Kidney (tissue), 13 donors: ENCODE measurements at regions not wholly inside any gene's neighbourhood (a gene's known extent, or its start where the extent isn't known, plus 50 kb on each side); places are given as distances from the start of the nearest gene placed in this dataset.

ENCODE experiments used
- DNase-seq, 5 donors: peaks; one replicate each; pipeline ENCODE4 v3.0.0-alpha.2; 2013 to 2020
- FAIRE-seq: peaks from 2 replicates; lab custom pipeline; 2012; peaks lifted over from hg19 to GRCh38; lab: Jason Lieb, UNC
- H3K27ac ChIP-seq, 2 donors: one replicate each; pipeline ENCODE4 v1.7.0; 2013; ENCODE audit warnings: low read depth in 2 of 2, low read length in 2 of 2, inconsistent platforms in 1 of 2
- H3K27me3 ChIP-seq: one replicate; pipeline ENCODE4 v1.7.1; 2013; ENCODE audit warnings: low read length, inconsistent platforms; ENCODE audit not compliant: control insufficient read depth, insufficient read depth
- H3K36me3 ChIP-seq, 3 donors: one replicate each; pipeline versions ENCODE4 v1.7.0 to v1.7.1; 2013; ENCODE audit warnings: low read length in 3 of 3, control low read depth in 1 of 3, inconsistent platforms in 1 of 3; ENCODE audit not compliant: insufficient read depth in 3 of 3, control insufficient read depth in 2 of 3
- H3K4me1 ChIP-seq, 3 donors: one replicate each; pipeline versions ENCODE4 v1.7.0 to v1.7.1; 2013; ENCODE audit warnings: low read length in 3 of 3, inconsistent platforms in 1 of 3, low read depth in 1 of 3; ENCODE audit not compliant: control insufficient read depth in 2 of 3, insufficient read depth in 2 of 3
- H3K4me3 ChIP-seq, 3 donors: one replicate each; pipeline versions ENCODE4 v1.7.0 to v1.8.1; 2013; ENCODE audit warnings: low read length in 3 of 3, control low read depth in 1 of 3, inconsistent platforms in 1 of 3
- H3K9ac ChIP-seq, 3 donors: one replicate each; pipeline versions ENCODE4 v1.7.0 to v1.7.1; 2013; ENCODE audit warnings: low read length in 3 of 3, control low read depth in 1 of 3, inconsistent platforms in 1 of 3
- H3K9me3 ChIP-seq, 3 donors: one replicate each; pipeline versions ENCODE4 v1.7.0 to v1.7.1; 2013; ENCODE audit warnings: low read length in 3 of 3, control low read depth in 1 of 3, inconsistent platforms in 1 of 3; ENCODE audit not compliant: control insufficient read depth in 2 of 3, insufficient read depth in 1 of 3
- CTCF ChIP-seq: IDR thresholded peaks from 3 replicates; pipeline ENCODE4 v1.5.1; 2012; ENCODE audit warnings: mild to moderate bottlenecking, moderate library complexity, borderline replicate concordance; ENCODE audit not compliant: insufficient read depth; ENCODE audit errors: extremely low read depth
- intact Hi-C: fragments of 100-400 bp; cut with DNase I; formaldehyde crosslinking; loops from one replicate; pipeline ENCODE4 v1.11.1; 2022
- donor health status: control.
- donor health status: control.
- donor health status: control.
- donor health status: control.
- donor health status: control.
- donor health status: DM: yes; HTN: yes; CAD: no.
- donor health status: Normal renal cell carcinoma (clear cell type).

DNA sequence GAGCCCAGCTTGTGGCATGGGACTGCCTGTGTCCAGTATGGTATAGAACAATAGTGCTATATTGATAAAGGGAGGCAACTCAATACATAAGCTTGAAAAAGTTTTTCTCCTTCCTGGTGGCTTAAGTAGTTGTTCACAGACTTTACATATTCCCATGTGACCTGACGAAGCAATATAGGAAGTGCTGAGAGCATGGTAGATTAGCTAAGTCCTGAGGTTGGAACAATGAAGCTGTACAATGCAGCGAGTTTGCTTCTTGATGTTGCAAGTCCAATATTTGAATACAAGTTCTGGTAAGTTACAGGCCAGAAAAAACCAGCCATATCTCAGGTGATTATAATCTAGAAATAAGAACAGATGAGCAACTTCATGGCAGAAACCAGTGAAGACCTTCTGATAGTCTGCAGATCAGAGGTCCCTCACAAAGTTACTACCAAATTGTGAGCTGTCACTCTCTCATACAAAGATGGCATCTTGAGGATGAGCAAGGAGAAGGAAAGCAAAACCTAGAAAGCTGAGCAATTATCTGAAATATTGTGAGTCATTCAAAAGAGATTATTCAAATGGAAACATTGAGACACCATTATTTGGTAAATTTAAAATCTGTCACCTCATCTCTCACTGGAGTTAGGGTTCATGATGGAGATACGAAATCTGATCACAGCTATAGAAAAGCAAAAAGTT lies 72.9 kb upstream of the BTG1 start:
- no peak overlapping the region for H3K4me3 ChIP-seq
- no peaks in the 10 kb centered on the region for H3K27me3 ChIP-seq
- no peaks in the 10 kb centered on the region for H3K9me3 ChIP-seq
- no peaks in the 10 kb centered on the region for H3K36me3 ChIP-seq
- no peak overlapping the region for H3K27ac ChIP-seq
- FAIRE-seq (no peak), DNase-seq (no peak)
- TF ChIP-seq CTCF = no peak
- no peaks in the 10 kb centered on the region for H3K4me1 ChIP-seq
- H3K9ac ChIP-seq = no peak overlapping the region
- intact Hi-C loops = no loop called here

DNA sequence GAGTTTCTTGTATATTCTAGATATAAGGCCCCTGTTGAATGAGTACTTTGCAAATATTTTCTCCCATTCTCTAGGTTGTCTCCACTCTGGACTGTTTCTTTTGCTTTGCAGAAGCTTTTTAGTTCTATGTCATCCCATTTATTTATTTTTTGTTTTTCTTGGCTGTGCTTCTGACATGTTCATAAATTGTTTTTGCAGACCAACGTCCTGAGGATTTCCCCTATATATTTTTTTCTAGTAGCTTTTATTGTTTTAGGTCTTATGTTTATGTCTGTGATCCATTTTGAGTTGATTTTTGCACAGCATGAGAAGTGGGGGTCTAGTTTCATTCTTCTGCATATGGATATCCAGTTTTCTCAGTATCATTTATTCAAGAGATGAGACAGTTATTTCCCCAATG lies 70.4 kb upstream of the BTG1 start:
- no peak overlapping the region for H3K4me3 ChIP-seq
- H3K27ac ChIP-seq = no peak overlapping the region
- H3K9ac ChIP-seq = no peak overlapping the region
- no peak for FAIRE-seq
- no peaks in the 10 kb centered on the region for H3K36me3 ChIP-seq
- no peaks in the 10 kb centered on the region for H3K4me1 ChIP-seq
- no peaks in the 10 kb centered on the region for H3K9me3 ChIP-seq
- DNase-seq = peak in 2 of 5 donors; percentile 52 to 74
- no peaks in the 10 kb centered on the region for H3K27me3 ChIP-seq
- TF ChIP-seq CTCF = no peak
- intact Hi-C loops = no loop called here

DNA sequence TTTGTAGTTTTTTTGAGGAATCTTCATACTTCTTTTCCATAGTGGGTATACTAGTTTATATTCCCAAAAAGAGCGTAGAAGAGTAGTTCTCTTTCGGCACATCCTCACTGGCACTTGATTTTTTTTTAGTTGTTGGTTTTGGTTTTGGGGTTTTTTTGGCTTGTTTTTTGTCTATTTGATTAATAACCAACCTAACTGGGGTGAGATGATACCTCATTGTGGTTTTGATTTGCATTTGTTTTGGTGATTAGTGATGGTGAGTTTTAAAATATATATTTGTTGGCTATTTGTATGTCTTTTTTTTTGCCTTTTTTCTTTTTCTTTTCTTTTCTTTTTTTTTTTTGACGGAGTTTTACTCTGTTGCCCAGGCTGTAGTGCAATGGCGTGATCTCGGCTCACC lies 69.7 kb upstream of the BTG1 start:
- no peaks in the 10 kb centered on the region for H3K27me3 ChIP-seq
- H3K9me3 ChIP-seq = no peaks in the 10 kb centered on the region
- H3K4me3 ChIP-seq = no peak overlapping the region
- no peak overlapping the region for H3K9ac ChIP-seq
- no peak for FAIRE-seq
- H3K4me1 ChIP-seq = no peaks in the 10 kb centered on the region
- H3K27ac ChIP-seq = no peak overlapping the region
- H3K36me3 ChIP-seq = no peaks in the 10 kb centered on the region
- intact Hi-C loops = no loop called here
- TF ChIP-seq CTCF = no peak
- no peak for DNase-seq

- intact Hi-C loops = no loop called here
- no peak for TF ChIP-seq CTCF
- H3K9ac ChIP-seq = no peak overlapping the region
- H3K27me3 ChIP-seq = no peaks in the 10 kb centered on the region
- no peak for DNase-seq
- H3K36me3 ChIP-seq = no peaks in the 10 kb centered on the region
- no peak overlapping the region for H3K4me3 ChIP-seq
- no peaks in the 10 kb centered on the region for H3K4me1 ChIP-seq
- no peak overlapping the region for H3K27ac ChIP-seq
- no peaks in the 10 kb centered on the region for H3K9me3 ChIP-seq
- FAIRE-seq = no peak
Observed at GRCh38 chr12:92213166-92213565, 67.5 kb upstream of the BTG1 start.
